ENCODE measurements at regions not wholly inside any gene's neighbourhood (a gene's known extent, or its start where the extent isn't known, plus 50 kb on each side); places are given as distances from the start of the nearest gene placed in this dataset.

DNA sequence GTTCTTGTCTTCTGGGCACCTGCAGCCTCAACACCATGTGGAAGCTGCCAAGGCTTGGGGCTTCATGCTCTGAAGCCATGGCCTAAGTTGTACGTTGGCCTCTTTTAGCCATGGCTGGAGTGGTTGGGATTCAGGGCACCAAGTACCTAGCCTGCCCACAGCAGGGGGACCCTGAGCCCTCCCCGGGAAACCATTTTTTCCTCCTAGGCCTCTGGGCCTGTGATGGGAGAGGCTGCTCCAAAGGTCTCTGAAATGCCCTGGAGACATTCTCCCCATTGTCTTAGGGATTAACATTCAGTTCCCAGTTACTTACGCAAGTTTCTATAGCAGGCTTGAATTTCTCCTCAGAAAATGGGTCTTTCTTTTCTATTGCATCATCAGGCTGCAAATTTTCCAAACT is 269.3 kb downstream of the NAP1L3 start:
- TF ChIP-seq EP300 (IDR thresholded peaks at IDR 0.05), result no peak
- TF ChIP-seq, protein P1, sequence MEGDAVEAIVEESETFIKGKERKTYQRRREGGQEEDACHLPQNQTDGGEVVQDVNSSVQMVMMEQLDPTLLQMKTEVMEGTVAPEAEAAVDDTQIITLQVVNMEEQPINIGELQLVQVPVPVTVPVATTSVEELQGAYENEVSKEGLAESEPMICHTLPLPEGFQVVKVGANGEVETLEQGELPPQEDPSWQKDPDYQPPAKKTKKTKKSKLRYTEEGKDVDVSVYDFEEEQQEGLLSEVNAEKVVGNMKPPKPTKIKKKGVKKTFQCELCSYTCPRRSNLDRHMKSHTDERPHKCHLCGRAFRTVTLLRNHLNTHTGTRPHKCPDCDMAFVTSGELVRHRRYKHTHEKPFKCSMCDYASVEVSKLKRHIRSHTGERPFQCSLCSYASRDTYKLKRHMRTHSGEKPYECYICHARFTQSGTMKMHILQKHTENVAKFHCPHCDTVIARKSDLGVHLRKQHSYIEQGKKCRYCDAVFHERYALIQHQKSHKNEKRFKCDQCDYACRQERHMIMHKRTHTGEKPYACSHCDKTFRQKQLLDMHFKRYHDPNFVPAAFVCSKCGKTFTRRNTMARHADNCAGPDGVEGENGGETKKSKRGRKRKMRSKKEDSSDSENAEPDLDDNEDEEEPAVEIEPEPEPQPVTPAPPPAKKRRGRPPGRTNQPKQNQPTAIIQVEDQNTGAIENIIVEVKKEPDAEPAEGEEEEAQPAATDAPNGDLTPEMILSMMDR (IDR thresholded peaks at IDR 0.05), result no peak
- no peak for TF ChIP-seq POLR2A (IDR thresholded peaks at IDR 0.05)

Data from ovary (tissue), 3 donors.